Neural cell (in vitro differentiated cells): ENCODE measurements at regions not wholly inside any gene's neighbourhood (a gene's known extent, or its start where the extent isn't known, plus 50 kb on each side); places are given as distances from the start of the nearest gene placed in this dataset.

Source experiments
- EP300 ChIP-seq: fragments of 450-650 bp; conservative IDR thresholded peaks from 2 replicates; pipeline ENCODE4 v1.6.1; 2014; ENCODE audit warnings: antibody characterized with exemption, mild to moderate bottlenecking, moderate library complexity; ENCODE audit not compliant: poor library complexity, severe bottlenecking
- EZH2 ChIP-seq: fragments of 200-600, 300-800 bp; shearing (Covaris generic), sonication (generic); IDR thresholded peaks from 2 replicates; pipeline ENCODE4 v1.6.1; 2014; ENCODE audit warnings: antibody characterized with exemption, low read length, borderline replicate concordance, mild to moderate bottlenecking; ENCODE audit not compliant: insufficient read depth, poor library complexity, severe bottlenecking
- TF ChIP-seq, protein P1 (sequence below): fragments of 450-650 bp; IDR thresholded peaks from 2 replicates; pipeline ENCODE4 v1.5.1; 2014; ENCODE audit warnings: antibody characterized with exemption, mild to moderate bottlenecking, moderate library complexity; ENCODE audit not compliant: poor library complexity, severe bottlenecking

DNA sequence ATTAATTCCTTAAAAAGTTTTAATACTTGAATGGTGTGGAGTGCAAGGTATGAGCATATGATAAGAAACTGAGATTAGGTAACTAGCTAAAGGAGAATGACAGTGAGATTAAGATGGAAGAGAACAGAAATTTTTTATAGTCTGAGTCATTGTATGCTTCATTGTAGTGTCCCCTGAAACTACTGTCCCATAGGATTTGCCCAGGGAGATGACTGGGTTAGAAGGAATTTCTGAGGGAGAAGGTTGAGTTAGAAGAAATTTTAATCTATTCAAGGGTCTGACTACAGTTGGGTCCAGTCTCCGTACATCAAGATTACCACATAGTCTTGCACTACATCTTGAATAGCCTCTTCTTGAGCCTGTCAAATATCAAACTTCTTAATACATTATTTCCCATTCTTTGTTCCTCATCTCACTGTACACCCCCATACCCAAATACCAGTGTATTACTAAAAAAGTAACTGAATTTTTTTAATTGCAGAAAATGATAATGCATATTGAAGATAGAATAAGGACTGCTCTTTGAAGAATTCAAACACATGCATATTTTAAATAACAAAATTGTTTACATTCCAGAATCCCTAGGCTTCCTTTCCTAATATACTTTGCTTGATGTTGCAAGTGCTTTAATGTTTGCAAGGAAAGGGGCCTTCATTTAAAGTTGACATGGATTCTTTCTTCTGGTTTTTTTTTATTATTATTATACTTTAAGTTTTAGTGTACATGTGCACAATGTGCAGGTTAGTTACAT is 314.3 kb upstream of the COL3A1 start:
- TF ChIP-seq, protein P1, sequence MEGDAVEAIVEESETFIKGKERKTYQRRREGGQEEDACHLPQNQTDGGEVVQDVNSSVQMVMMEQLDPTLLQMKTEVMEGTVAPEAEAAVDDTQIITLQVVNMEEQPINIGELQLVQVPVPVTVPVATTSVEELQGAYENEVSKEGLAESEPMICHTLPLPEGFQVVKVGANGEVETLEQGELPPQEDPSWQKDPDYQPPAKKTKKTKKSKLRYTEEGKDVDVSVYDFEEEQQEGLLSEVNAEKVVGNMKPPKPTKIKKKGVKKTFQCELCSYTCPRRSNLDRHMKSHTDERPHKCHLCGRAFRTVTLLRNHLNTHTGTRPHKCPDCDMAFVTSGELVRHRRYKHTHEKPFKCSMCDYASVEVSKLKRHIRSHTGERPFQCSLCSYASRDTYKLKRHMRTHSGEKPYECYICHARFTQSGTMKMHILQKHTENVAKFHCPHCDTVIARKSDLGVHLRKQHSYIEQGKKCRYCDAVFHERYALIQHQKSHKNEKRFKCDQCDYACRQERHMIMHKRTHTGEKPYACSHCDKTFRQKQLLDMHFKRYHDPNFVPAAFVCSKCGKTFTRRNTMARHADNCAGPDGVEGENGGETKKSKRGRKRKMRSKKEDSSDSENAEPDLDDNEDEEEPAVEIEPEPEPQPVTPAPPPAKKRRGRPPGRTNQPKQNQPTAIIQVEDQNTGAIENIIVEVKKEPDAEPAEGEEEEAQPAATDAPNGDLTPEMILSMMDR: no peak
- TF ChIP-seq EZH2 (no peak), EP300 (no peak)
